ENCODE measurements at regions not wholly inside any gene's neighbourhood (a gene's known extent, or its start where the extent isn't known, plus 50 kb on each side); places are given as distances from the start of the nearest gene placed in this dataset.

DNA sequence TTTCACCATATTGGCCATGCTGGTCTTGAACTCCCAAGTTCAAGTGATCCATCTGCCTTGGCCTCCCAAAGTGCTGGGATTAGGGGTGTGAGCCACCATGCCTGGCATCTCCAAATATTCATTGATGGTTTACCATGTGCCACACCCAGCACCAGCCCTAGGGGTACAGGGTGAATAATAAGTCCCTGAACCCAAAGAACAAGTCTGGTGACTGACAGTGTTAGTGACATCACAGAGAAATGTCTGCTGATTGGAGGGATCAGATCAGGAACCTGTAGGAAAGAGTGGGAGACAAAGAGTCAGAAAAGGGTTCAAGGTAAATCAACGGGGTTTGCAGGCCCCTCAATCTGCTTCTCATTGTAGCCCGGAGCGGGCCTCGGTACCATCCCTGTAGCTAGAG lies 118.4 kb upstream of the NABP1 start:
- no peak for DNase-seq (ENCODE audit: low spot score)

DNA sequence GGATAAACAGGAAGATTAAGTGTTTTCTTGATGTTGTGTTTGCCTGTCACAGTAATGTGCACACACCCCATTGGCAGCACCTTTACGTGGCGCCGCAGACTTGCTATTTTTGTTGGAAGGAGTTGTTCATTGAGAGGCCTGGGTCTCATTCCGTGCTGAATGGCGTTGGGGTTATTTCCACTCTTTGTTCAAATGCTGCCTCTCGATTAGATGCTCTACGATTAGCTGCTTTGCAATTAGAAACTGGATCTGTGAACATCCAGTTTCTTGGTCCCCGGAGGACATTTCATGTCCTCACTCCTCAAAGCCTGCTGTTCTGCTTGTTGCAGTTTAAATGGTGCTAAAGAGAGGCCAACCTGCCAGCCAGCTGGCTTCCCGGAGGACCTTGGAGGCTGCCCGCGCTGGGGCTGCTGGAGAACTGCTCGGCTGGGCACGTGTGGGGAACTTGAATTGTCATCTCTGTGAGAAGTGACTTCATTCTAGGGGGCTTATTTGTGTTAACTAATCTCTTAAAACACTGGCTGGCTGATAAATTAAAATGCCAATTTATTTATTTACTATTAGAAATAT lies 117.4 kb upstream of the NABP1 start:
- DNase-seq (ENCODE audit: low spot score) = no peak

DNA sequence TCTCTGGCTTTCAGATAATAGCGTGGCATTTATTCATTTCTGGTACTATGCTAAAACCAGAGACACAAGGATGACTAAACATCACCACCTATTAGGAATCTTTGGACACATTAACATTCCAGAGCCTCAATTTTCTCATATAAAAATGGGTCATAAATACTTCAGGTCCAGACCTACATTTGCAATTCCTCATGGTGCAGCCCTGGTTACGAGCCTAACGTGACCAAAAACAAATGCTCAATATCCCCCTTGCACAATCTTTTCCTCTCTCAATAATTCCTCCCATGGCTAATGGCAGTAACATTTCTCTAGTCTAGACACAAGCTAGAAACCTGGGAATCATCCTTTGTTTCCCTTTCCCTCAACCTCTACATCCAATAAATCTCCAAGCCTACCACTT lies 112.8 kb upstream of the NABP1 start:
- DNase-seq (ENCODE audit: low spot score) = no peak

DNA sequence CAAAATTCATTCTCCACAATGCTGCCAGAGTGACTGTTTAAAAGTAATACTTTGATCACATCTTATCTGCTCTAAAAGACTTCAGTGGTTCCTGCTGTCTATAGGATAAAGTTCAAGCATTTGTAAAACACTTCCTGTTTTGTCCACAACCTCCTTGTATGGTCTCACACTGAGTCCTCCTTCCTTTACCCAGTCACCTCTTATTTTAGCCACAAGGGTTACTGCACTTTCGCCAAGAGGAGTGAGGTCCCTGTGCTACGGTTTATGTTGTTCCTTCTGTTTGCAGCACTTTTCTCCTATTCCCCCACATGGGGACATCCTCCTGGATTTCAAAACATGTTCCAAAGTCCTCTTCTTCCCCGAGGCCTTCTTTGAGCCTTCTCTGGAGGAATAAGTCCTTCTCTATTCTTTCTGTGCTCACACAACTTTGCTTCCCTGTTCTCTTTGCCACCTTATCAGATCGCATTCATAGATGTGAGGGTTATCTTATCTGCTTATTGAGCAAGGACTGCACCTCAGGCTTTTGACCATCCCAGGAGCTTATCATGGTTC lies 112.2 kb upstream of the NABP1 start:
- DNase-seq (ENCODE audit: low spot score) = no peak

DNA sequence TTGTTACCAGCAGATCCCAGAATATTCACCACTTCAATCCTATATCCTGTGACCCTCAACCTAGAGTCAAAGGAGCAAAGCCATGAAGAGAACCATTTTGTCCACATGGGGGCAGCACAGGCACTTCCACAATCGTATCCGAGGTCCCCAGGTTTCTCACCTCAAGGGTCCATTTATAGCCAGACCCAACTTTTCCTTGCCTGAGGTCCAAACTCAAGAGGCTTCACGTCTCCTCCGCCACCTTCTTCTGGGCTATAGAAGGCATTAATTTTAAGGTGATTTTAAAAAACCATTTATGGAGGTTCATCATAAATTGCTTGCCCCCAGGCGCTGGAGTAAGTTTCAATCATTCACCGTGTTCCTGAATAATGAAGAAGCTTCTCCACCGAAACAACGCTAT lies 111.6 kb upstream of the NABP1 start:
- DNase-seq (ENCODE audit: low spot score) = no peak

DNA sequence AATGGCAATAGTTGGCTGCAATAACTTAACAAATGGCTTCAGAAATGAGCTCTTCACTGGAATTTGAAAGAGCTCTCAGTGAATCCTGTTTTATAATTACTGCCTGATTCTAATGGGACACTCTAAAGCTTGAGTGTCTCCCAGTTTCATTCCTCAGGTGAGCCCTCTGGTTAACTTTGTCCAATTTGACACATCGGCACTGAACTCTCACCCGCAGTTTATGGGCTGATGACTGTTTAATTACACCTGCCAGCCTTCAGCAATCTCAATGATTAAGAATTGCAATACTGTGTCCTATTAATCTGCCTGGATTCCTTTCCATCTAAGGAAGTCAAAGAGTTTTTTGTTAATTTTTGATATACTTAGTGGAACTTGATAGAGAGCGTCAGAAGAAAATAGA lies 110.7 kb upstream of the NABP1 start:
- DNase-seq (ENCODE audit: low spot score) = no peak

DNA sequence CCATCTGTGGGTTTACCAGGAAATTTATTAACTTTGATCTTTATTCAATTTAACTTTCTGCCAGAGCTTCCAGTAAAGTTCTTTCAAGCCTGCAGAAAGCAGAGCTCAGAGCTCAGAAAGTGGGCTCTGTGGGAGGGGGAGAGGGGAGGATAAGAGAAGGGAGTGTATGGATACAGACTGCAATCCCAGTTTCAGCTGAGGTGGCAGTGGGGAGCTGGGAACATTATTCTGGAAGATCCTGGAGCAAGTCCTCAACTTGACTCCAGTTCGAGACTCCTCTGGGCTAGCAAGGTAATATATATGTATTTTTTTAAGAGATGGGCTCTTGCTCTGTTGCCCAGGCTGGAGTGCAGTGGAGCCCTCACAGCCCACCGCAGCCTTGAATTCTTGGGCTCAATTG lies 108.9 kb upstream of the NABP1 start:
- no peak for DNase-seq (ENCODE audit: low spot score)

DNA sequence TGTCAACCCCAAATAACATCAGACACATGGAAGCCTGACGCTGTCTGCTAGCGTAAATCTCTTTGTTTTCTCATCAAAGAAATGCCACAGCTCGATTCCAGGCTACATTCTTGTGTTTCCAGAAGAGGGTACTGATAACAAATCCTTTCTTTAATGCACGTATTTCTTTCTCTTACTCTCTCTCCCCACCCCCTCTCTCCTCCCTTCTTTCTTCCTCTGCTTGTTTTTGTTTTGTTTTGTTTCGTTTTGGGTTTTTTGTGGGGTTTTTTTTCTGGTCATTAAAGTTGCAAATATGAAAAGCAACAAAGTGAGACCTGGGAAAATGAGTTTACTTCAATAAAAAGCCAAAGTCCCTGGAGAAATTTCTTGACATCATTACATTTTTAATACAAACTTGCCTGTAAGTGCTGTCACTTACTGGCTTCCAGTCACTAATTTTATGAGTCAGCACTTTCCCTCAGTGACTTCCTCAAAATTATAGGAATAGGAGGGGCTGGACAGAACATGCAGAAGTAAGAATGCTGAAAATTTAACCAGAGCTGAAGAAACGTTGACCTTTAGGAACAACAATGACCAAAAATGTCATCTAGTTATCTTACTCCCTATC lies 106.7 kb upstream of the NABP1 start:
- DNase-seq (ENCODE audit: low spot score) = no peak

DNA sequence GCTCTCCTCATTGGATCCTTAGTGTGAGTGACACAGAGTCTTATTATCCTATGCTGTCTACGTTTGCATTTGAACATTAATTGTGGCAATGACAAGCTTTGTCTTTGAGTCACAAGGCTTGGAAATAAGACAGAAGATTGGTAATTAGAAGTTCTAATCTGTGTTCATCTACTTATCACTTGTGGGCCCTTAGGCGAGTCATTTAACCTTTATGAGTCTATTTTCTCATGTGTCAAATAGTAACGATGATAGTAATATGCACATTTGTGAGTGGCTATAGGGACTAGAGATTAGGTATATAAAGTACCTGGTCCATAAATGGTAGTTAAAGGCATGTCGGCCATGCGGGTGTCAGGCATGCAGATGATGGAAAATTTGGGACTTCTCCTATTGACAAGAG lies 105.6 kb upstream of the NABP1 start:
- no peak for DNase-seq (ENCODE audit: low spot score)

DNA sequence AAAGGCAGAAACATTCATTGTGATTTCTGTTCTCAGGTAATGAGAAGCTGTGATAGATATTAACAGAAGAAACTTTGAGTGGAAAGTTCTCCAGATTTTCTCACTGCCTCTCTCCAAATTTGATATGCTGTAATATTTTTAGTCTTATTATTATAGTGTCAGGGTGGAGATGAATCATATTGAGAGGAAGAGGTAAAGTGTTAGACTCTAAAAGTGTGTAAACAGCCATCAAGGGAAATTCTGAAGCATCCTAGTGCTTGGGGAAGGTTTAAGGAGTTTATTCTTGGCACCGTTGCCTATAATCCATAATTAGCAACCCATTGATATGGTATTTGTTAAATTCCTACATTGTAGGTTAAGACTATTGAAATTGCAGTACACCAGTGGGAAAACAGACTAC lies 104.7 kb upstream of the NABP1 start:
- no peak for DNase-seq (ENCODE audit: low spot score)

DNA sequence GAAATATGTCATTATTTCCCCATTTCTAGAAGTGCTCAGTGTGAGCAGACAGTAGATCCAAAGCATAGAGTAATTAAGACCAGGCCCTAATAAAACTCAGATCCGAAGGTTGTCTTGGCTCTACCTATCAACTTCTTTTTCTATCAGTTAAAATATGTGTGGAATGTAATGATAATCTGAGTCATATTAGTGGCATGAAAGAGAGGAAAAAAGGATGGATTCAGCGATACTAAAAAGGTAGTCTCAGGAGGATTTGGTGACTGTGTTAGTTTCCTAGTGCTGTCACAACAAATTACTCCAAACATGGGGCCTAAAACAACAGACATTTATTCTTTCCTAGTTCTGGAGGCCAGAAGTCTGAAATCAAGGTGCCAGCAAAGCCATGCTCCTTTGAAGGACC lies 103.7 kb upstream of the NABP1 start:
- no peak for DNase-seq (ENCODE audit: low spot score)

DNA sequence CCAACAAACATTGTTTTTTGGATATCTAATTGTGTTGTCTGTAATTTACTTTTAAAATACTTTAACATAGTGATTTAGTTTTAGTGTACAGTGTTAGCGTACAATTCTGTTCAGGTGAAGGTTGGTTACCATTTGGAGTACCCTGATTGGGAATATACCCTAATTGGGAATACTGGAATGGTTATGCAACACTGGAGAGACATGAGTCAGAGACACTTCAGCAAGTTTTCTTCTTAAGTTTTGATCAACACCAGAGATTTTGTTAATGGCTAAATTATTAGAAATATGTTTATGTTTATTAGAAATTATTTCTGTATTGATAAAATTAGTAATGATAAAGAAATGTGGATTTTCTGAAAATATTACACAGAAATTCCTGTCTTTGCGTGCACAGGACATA lies 100.3 kb upstream of the NABP1 start:
- DNase-seq (ENCODE audit: low spot score) = no peak

DNA sequence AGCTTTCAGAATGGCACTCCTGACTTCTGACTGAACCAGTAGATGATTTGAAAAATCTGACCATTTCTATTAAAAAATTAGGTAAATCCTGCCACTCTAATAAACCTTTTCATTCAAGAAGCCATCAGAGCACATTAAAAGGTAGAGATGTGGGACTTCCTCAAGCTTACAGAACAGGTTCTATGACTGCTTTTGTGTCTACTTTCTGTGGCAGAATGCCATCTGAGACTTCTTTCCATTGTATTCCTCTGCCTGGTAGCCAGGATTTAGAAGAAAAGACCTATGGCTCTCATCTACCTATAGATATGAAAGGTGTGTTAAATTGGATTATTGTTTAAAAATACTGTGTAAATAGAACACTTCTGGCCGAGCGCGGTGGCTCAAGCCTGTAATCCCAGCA lies 99.9 kb upstream of the NABP1 start:
- DNase-seq (ENCODE audit: low spot score) = no peak

DNA sequence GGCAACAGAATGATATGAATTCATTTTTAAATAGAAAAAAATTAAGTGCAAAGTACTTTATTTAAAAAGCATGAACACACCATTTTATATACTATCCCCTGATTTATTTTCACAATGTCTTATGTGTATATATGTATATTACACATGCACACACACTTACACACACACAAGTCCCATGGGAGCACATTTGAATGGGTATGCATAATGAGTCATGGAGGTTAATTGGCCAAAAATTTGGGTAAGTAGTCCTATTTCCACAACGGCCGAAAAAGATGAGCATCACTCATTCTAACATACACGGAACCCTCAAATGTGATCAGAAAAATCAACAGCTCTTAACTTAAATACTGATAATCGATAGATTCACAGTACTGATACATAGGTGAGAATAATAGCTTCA lies 97.4 kb upstream of the NABP1 start:
- DNase-seq (ENCODE audit: low spot score) = no peak

DNA sequence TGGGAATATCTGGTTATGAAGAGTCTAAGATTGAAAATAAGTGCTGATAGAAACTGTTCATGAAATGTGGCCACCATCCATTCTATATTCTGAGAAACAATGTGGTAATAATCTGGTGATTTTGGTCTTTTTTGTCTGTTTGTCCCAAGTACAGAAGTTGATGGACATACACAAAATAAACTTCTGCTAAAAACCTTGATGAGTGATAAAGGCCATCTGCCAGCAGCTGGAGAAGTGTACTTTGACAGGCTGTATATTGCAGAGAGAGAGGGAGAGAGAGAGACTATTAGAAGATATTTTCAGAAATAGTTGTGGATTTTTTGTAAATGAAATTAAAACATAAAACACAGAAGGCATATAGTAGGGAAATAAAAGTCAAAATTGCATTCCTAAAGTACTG lies 96.9 kb upstream of the NABP1 start:
- no peak for DNase-seq (ENCODE audit: low spot score)

DNA sequence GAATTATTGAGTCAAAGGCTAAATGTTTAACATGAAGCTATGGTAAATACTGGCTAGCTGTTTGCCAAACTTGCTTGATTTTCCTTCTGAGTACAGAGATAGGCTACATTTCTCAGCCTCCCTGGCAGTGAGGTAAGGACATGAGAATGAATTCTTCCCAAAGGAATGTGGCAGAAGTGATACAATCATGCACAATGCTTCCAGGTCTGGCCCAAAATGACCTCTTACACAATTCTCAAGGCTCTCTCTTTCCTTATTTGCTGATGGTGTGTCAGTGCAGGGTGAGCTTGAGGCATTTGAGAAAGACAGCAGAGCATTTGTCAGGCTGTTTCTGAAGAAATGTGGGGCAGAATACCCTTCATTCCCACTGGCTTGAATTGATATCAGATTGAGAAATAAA lies 95.6 kb upstream of the NABP1 start:
- no peak for DNase-seq (ENCODE audit: low spot score)

DNA sequence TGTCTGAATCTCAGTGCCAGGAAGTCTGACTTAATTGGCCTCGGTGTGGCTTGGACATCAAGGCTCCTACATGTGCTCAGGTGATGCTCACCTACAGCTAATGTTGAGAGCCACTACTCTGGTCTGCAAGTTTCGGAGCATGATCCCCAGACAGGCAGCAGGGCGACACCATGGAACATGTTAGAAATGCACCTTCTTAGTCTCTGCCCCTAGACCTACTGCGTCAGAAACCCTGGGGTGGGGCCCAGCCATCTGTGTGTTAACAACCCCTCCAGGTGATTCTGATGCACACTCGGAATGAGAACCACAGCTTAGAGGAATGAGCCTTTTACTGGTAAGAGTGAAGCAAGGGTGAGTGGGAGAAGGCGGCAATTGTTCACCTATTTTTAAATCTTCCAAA lies 86.9 kb upstream of the NABP1 start:
- no peak for DNase-seq (ENCODE audit: low spot score)

DNA sequence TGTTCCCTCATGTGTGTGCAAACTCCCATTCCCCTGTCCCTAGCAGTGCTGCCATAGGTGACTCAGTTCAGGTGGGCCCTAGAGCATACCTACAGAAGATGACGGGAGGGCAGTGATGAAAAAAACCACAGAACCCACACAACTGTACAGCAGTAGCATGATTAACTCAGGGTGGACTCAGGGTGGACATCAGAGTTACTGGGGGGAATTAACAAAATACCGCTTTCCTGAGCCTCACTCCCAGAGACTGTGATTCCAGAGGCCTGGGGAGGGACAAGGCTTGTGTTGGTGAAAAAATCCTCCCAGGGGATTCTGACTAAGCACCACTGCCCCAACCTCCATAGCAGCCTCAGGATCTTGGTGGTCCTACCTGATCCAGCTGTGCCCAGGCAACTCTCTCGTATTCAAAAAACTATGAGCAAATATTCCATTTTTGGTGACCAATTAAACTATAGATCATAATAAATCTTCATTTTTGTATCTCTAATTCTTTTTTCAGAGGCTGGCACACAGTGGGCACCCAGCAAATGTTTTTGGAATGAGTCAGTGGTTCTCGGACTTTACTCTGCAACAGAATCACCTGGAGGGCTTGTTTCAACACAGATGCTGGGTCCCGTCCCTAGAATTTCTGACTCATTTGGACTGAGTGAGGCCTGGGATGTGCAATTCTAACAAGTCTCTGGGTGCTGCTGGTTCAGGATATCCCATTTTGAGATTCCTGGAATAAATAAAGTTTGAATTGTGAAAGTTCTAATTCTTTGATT lies 84.1 kb upstream of the NABP1 start:
- no peak for DNase-seq (ENCODE audit: low spot score)

DNA sequence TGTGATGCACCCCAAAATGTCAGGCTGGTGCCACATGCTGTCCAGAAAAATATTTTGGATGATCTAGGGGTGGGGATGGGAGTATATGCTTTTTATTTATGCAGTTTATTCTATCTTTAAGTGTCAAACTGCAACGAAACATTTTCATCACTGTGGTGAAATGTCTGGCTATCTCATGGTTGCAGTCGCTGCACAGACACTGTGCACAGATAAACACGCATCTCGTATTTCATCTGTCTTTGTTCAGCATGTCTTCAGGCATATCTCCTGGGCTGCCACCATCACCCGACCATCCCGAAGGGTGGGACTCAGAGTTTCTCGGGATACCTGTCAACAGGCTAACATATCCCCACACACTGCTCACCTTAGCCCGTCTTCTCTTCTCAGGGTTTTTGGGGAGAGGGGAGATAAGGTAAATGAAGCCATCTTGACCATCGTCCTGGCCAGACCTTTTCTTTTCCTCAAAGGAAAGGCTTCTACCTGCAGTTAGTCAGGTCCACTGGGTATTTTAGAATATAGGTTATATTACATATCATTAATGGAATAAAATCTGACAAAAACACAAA lies 80.7 kb upstream of the NABP1 start:
- DNase-seq (ENCODE audit: low spot score) = no peak

DNA sequence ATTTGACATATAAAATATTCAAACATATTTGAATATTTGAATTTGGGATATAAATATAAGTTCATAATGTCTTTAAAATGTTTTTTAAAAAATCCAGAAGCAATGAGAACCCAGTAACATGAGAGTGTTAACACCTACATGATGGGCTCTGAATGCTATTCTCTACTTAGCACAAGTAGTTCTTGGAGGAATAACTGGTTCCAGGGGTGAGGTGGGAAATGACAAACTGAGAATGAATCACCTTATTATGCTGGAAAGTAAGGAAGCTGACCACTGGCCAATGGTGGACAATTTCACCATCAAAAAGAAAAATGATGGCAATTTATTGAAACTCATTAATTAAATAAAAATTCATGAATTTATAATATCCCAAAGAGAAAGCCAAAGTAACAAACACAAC lies 79.6 kb upstream of the NABP1 start:
- DNase-seq (ENCODE audit: low spot score) = no peak

DNA sequence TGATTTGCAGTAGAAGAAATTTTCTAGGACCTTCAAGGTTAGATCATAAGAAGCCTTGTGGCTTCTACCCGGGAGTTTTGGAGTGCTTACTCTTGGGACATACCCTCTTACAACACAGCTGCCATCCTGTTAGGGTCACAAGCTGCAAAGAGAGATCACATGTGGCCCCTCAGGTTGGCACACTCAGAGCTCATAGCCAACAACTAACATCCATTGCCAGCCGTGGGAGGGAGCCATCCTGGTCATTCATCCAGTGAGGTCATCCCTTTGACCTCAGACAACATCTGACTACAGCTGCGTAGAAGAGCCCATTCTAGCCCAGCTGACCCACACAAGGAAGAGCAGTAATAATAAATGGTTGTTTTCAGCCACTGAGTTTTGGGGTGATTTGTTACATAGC lies 76.9 kb upstream of the NABP1 start:
- DNase-seq (ENCODE audit: low spot score) = no peak

DNA sequence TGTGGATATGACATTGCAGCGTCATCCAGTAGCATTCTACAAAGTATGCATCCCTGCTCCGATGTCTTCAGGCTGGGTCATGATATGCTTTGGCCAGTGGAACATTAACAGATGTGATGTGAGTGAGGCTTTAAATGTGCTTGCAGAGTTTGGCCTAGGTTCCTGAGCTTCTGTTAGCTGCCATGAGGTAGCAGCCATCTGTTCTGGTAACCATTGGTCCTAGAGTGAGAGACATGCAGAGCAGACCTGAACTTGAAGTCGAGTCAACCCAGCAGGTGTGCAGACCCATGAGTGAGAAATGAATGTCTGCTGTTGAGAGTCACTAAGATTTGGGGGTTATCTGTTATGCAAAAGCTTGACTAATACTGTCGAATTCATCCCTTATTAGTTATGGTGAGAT lies 73.8 kb upstream of the NABP1 start:
- DNase-seq (ENCODE audit: low spot score) = no peak

DNA sequence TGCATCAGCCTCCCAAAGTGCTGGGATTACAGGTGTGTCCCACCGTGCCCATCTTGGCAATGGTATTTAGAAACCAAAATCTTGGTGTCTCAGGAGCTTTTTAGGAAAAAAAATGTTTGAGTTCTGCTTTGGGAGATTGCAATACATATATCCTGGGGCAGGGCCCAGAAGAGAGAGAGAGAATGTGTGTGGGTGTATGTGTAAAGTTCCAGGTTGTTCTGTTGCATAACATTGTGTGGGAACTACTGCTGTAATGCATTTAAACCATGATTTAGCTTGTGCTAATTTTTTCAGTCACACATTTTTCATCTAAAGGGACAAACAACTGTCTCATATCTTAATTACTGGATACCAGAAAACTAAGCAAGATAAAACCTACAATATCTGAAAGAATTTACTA lies 70.8 kb upstream of the NABP1 start:
- no peak for DNase-seq (ENCODE audit: low spot score)

Measured in left forelimb (tissue), 1 donor.